Left ventricle myocardium superior (tissue), 1 donor: ENCODE measurements at regions not wholly inside any gene's neighbourhood (a gene's known extent, or its start where the extent isn't known, plus 50 kb on each side); places are given as distances from the start of the nearest gene placed in this dataset.

Experiments
- ATAC-seq: fragments of 200-7000 bp; cut with Tn5 transposase; one replicate; pipeline ENCODE4 v1.9.1; 2020; ENCODE audit warnings: mild to moderate bottlenecking, moderate library complexity
- DNase-seq: peaks from one replicate; pipeline ENCODE4 v3.0.0-alpha.2; 2020
- intact Hi-C: fragments of 100-400 bp; cut with micrococcal nuclease; formaldehyde crosslinking; loops from one replicate; pipeline ENCODE4 v1.11.0; 2022
- donor health status: DM: no; HTN: yes; CAD: no; lungs with severe emphysema.

GRCh38 chr22:26883393-26883792 lies 226.0 kb downstream of the MIAT start:
- DNase-seq = no peak
- intact Hi-C loops = no loop called here
- no peak for ATAC-seq

DNA sequence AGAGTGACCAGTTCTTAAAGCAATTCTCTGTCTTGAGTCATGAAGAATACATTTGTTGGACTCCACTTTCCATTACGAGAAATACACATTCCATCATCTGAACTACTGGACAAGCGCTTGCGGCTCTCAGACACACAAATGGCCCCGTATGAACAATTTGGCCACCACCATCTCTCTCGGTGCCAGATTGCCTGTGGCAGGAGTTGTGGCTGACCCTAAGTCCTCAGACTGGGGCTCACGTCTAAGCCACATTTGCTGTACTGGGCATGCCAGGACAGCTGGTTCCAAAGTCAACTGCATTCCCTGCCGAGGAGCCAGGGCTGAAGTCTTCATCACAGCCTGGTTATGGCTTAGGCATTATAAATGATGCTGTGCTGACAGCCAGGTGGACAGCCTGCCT lies 227.5 kb downstream of the MIAT start:
- intact Hi-C loops = no loop called here
- ATAC-seq = no peak
- no peak for DNase-seq

GRCh38 chr22:26885441-26886261 lies 228.3 kb downstream of the MIAT start:
- ATAC-seq (no peak), DNase-seq (no peak)
- intact Hi-C loops = no loop called here

- DNase-seq (no peak), ATAC-seq (peak; percentile 75)
- intact Hi-C loops = no loop called here
Observed at GRCh38 chr22:26887456-26887855, 230.1 kb downstream of the MIAT start.

GRCh38 chr22:26887916-26888315 lies 230.5 kb downstream of the MIAT start:
- intact Hi-C loops = no loop called here
- DNase-seq (no peak), ATAC-seq (no peak)

- intact Hi-C loops = no loop called here
- DNase-seq (no peak), ATAC-seq (no peak)
Observed at GRCh38 chr22:26888887-26889286, 231.5 kb downstream of the MIAT start.

DNA sequence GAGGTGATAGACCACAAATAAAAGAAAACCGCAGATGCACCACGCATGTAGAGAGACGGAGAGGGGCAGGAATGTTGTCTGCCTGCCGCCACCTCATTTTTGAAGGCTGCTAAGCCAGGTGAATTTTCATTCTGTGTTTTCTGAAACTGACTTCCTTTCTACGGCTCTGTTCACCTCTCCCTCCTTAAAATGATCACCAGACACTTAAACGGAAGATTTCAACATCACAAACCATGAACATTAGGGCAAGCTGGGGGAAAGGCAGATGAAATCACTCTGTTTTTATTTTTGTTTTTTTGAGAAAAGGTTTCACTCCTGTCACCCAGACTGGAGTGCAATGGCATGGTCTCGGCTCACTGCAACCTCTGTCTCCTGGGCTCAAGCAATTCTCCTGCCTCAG lies 232.4 kb downstream of the MIAT start:
- ATAC-seq (no peak), DNase-seq (no peak)
- intact Hi-C loops = no loop called here

GRCh38 chr22:26890870-26891269 lies 233.5 kb downstream of the MIAT start:
- no peak for DNase-seq
- ATAC-seq = no peak
- intact Hi-C loops = no loop called here

- no peak for DNase-seq
- intact Hi-C loops = no loop called here
- no peak for ATAC-seq
Observed at GRCh38 chr22:26891429-26891828, 234.0 kb downstream of the MIAT start.

- ATAC-seq (no peak), DNase-seq (no peak)
- intact Hi-C loops = no loop called here
Observed at GRCh38 chr22:26892166-26893041, 235.0 kb downstream of the MIAT start.

- DNase-seq = no peak
- no peak for ATAC-seq
- intact Hi-C loops = no loop called here
Observed at GRCh38 chr22:26893173-26894110, 236.1 kb downstream of the MIAT start.

GRCh38 chr22:26894362-26894761 lies 237.0 kb downstream of the MIAT start:
- no peak for DNase-seq
- intact Hi-C loops = no loop called here
- no peak for ATAC-seq

DNA sequence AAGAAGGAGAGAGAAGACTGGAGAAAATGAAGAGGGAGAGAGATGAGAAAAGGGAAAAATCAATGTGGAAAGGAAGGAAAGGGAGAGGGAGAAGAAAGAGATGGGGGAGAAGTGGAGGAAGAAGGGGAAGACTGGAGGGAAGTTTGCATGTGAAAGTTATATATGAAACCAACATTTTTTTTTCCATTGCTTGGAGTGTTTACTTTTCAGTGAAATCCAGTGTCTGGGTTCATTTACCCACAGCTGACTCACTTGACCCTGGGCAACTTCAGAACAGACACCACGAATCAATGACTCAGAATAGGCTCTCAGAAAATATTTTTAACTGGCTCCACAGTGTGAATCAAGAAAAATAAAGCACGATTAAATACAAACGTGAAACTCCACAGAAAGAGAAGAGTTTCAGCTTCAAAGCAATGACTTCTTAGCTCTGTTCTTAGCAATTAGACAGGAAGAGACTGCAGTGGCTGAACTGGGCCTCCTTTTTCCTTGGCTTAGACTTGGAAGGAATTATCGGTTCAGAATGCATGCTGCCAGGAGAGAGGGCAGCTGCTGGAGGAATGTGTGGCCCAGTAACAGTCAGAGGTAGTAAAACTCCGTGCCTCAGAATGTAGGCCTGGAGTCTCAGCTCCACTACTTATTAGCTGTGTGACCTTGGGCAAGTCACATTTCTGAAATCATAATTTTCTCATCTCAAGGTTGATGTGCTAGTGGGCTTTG lies 237.5 kb downstream of the MIAT start:
- intact Hi-C loops = no loop called here
- no peak for DNase-seq

GRCh38 chr22:26897384-26897783 lies 240.0 kb downstream of the MIAT start:
- no peak for ATAC-seq
- intact Hi-C loops = no loop called here
- DNase-seq = no peak

More for the DNA sequence above, 237.5 kb downstream of the MIAT start:
- ATAC-seq = no peak

- DNase-seq = no peak
- no peak for ATAC-seq
- intact Hi-C loops = no loop called here
Observed at GRCh38 chr22:26898946-26899605, 241.7 kb downstream of the MIAT start.

GRCh38 chr22:26900787-26901186 lies 243.4 kb downstream of the MIAT start:
- intact Hi-C loops = no loop called here
- no peak for DNase-seq
- ATAC-seq = no peak

DNA sequence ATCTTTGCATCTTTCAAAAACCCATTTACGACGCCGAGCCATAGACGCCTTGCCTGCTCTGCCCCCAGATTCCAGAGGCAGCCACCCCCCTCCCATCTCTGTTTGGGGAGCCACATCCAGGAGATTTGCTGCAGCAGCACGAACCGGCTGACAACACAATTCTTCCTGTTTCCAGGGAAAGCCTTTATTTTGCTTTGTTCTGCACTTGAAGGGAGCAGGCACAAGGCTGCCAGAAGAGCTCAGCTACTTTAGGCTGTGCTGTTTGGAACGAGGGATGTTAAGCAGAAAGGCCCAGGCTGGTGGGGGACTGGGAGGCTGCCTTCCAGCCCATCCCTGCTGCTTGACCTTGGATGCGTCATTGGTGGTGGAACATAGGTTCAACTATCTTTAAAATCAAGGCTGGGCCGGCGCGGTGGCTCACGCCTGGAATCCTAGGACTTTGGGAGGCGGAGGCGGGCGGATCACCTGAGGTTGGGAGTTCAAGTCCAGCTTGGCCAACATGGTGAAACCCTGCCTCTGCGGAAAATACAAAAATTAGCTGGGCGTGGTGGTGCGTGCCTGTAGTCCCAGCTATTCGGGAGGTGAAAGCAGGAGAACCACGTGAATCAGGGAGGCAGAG lies 243.9 kb downstream of the MIAT start:
- ATAC-seq = no peak
- DNase-seq = no peak
- intact Hi-C loops = no loop called here
